H9 (cell line): ENCODE measurements at regions not wholly inside any gene's neighbourhood (a gene's known extent, or its start where the extent isn't known, plus 50 kb on each side); places are given as distances from the start of the nearest gene placed in this dataset.
A peak's percentile ranks its signal among the peaks of the same experiment; 100 is the strongest.

ENCODE experiments used
- DNase-seq: peaks from one replicate; pipeline ENCODE4 v3.0.0-alpha.2; 2017
- H2AFZ ChIP-seq: one replicate; pipeline ENCODE4 v1.6.1; 2013; ENCODE audit warnings: mild to moderate bottlenecking, low read length, control low read depth, moderate library complexity
- H2AK5ac ChIP-seq: 2 replicates; pipeline ENCODE4 v1.6.1; 2013; ENCODE audit warnings: low read length, control low read depth, mixed read lengths; ENCODE audit not compliant: insufficient read length
- H2BK120ac ChIP-seq: one replicate; pipeline ENCODE4 v1.6.1; 2013; ENCODE audit warnings: low read depth, mild to moderate bottlenecking, low read length, control low read depth, inconsistent platforms; ENCODE audit not compliant: poor library complexity, severe bottlenecking
- H2BK12ac ChIP-seq: 2 replicates; pipeline ENCODE4 v1.6.1; 2013; ENCODE audit warnings: low read length, control low read depth, mixed read lengths, low read depth; ENCODE audit not compliant: insufficient read length
- H2BK15ac ChIP-seq: 2 replicates; pipeline ENCODE4 v1.6.1; 2013; ENCODE audit warnings: low read depth, low read length, control low read depth
- H2BK20ac ChIP-seq: one replicate; pipeline ENCODE4 v1.6.1; 2013; ENCODE audit warnings: low read depth, mild to moderate bottlenecking, low read length, control low read depth, inconsistent platforms; ENCODE audit not compliant: poor library complexity, severe bottlenecking
- H2BK5ac ChIP-seq: 2 replicates; pipeline ENCODE4 v1.6.1; 2013; ENCODE audit warnings: low read length, control low read depth, mixed read lengths; ENCODE audit not compliant: insufficient read length
- H3K14ac ChIP-seq: 2 replicates; pipeline ENCODE4 v1.6.1; 2013; ENCODE audit warnings: low read length, control low read depth; ENCODE audit not compliant: insufficient read depth
- H3K18ac ChIP-seq: 2 replicates; pipeline ENCODE4 v1.6.1; 2013; ENCODE audit warnings: low read depth, mild to moderate bottlenecking, mixed read lengths, low read length, control low read depth; ENCODE audit not compliant: insufficient read length
- H3K23ac ChIP-seq: 2 replicates; pipeline ENCODE4 v1.6.1; 2013; ENCODE audit warnings: low read length, control low read depth, mixed read lengths, low read depth; ENCODE audit not compliant: insufficient read length
- H3K23me2 ChIP-seq: 2 replicates; pipeline ENCODE4 v1.6.1; 2013; ENCODE audit warnings: low read depth, mild to moderate bottlenecking, mixed read lengths, low read length, control low read depth; ENCODE audit not compliant: insufficient read length, poor library complexity, severe bottlenecking
- H3K27ac ChIP-seq: 2 replicates; pipeline ENCODE4 v1.5.1; 2013; ENCODE audit warnings: low read length, control low read depth, mixed read lengths, low read depth; ENCODE audit not compliant: insufficient read length
- H3K27me3 ChIP-seq: 2 replicates; pipeline ENCODE4 v1.6.1; 2013; ENCODE audit warnings: low read length, control low read depth, inconsistent platforms; ENCODE audit not compliant: insufficient read depth
- H3K4ac ChIP-seq: 2 replicates; pipeline ENCODE4 v1.6.1; 2013; ENCODE audit warnings: low read depth, mild to moderate bottlenecking, control low read depth, inconsistent platforms, low read length, moderate library complexity
- H3K4me1 ChIP-seq: 2 replicates; pipeline ENCODE4 v1.6.1; 2013; ENCODE audit warnings: low read length, control low read depth, inconsistent platforms; ENCODE audit not compliant: insufficient read depth
- H3K4me2 ChIP-seq: 2 replicates; pipeline ENCODE4 v1.6.1; 2013; ENCODE audit warnings: low read length, control low read depth, mixed read lengths; ENCODE audit not compliant: insufficient read length, insufficient read depth
- H3K56ac ChIP-seq: 2 replicates; pipeline ENCODE4 v1.6.1; 2013; ENCODE audit warnings: low read depth, mild to moderate bottlenecking, mixed read lengths, low read length, control low read depth; ENCODE audit not compliant: insufficient read length
- H3K79me1 ChIP-seq: 2 replicates; pipeline ENCODE4 v1.6.1; 2013; ENCODE audit warnings: low read depth, mild to moderate bottlenecking, moderate library complexity, low read length, control low read depth, inconsistent platforms; ENCODE audit not compliant: insufficient read depth, poor library complexity, severe bottlenecking
- H3K79me2 ChIP-seq: 2 replicates; pipeline ENCODE4 v1.6.1; 2013; ENCODE audit warnings: low read length, control low read depth, inconsistent platforms; ENCODE audit not compliant: insufficient read depth
- H3K9ac ChIP-seq: 2 replicates; pipeline ENCODE4 v1.6.1; 2013; ENCODE audit warnings: low read length, control low read depth, mixed read lengths; ENCODE audit not compliant: insufficient read length; ENCODE audit errors: extremely low read depth
- H3K9me3 ChIP-seq: one replicate; pipeline ENCODE4 v1.6.1; 2013; ENCODE audit warnings: low read depth, low read length, inconsistent platforms; ENCODE audit not compliant: control insufficient read depth
- H3T11ph ChIP-seq: one replicate; pipeline ENCODE4 v1.6.1; 2013; ENCODE audit warnings: mild to moderate bottlenecking, low read length, control low read depth, inconsistent platforms
- H4K20me1 ChIP-seq: one replicate; pipeline ENCODE4 v1.6.1; 2013; ENCODE audit not compliant: control insufficient read depth, insufficient read length, insufficient read depth
- H4K5ac ChIP-seq: 2 replicates; pipeline ENCODE4 v1.6.1; 2013; ENCODE audit warnings: low read depth, mild to moderate bottlenecking, mixed read lengths, low read length, control low read depth; ENCODE audit not compliant: insufficient read length
- H4K8ac ChIP-seq: replicated peaks from 2 replicates; pipeline ENCODE4 v1.6.1; 2013; ENCODE audit warnings: low read length, control low read depth, mixed read lengths, low read depth; ENCODE audit not compliant: insufficient read length
- H4K91ac ChIP-seq: 2 replicates; pipeline ENCODE4 v1.6.1; 2013; ENCODE audit warnings: low read depth, mild to moderate bottlenecking, moderate library complexity, mixed read lengths, low read length, control low read depth; ENCODE audit not compliant: insufficient read length
- H3K27ac Mint-ChIP-seq, 3 experiments: 2 replicates in 2 of 3; 3 replicates in 1 of 3; pipeline ENCODE4 v1.8.0; 2020 to 2021; ENCODE audit warnings: mixed read lengths in 3 of 3, mild to moderate bottlenecking in 1 of 3, moderate library complexity in 1 of 3
- H3K27me3 Mint-ChIP-seq: 2 replicates; pipeline ENCODE4 v1.8.0; 2021; ENCODE audit warnings: low read depth, mild to moderate bottlenecking, moderate library complexity, mixed read lengths
- H3K36me3 Mint-ChIP-seq, 3 experiments: 2 replicates in 2 of 3; 3 replicates in 1 of 3; pipeline ENCODE4 v1.8.0; 2020 to 2021; ENCODE audit warnings: low read depth in 3 of 3, mixed read lengths in 3 of 3; ENCODE audit not compliant: insufficient read depth in 1 of 3
- H3K4me1 Mint-ChIP-seq, 2 experiments: 2 replicates each; pipeline ENCODE4 v1.8.0; 2020; ENCODE audit warnings: mixed read lengths in 2 of 2
- H3K4me3 Mint-ChIP-seq, 2 experiments: 2 replicates in 1 of 2; 3 replicates in 1 of 2; pipeline ENCODE4 v1.8.0; 2020 to 2021; ENCODE audit warnings: mild to moderate bottlenecking in 2 of 2, mixed read lengths in 2 of 2, moderate library complexity in 1 of 2
- H3K9me3 Mint-ChIP-seq, 2 experiments: 2 replicates in 1 of 2; 3 replicates in 1 of 2; pipeline ENCODE4 v1.8.0; 2020; ENCODE audit warnings: mild to moderate bottlenecking in 2 of 2, mixed read lengths in 2 of 2, moderate library complexity in 1 of 2
- WGBS: extraction: QIAGEN DNeasy Blood & Tissue Kit; methylation state at CpG from one replicate; pipeline ENCODE4 v1.1.7; 2013; ENCODE audit warnings: missing lambda C conversion rate, low lambda C conversion rate, mixed read lengths; ENCODE audit not compliant: insufficient read length; ENCODE audit errors: extremely low coverage; 5-methylcytosine and 5-hydroxymethylcytosine counted together
- TF ChIP-seq, protein P1 (sequence below): fragments of 200-600 bp; sonication (generic); conservative IDR thresholded peaks from 3 replicates; pipeline ENCODE4 v1.8.0; 2021; ENCODE audit warnings: antibody characterized with exemption, mild to moderate bottlenecking

DNA sequence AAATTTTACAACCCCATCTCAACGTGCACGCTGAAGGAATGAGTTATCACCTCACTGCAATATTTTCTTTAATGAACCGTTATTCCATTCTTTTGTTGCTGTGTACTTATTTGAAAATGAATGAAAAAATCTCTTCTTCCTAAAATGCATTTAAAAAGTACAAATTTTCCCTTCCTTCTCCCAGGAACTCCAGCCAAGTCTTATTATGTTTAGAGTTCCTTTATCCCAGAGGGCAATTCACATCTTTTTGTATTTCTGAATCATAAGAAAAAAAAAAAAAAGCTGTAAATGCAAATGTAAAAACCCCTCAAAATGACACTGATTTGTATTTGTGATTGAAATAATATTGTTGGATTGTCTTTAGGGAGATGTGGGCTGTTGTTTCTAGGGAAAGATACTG, 2194.3 kb upstream of the CELF4 start:
- H3K18ac ChIP-seq: no peak overlapping the region
- no peak overlapping the region for H4K91ac ChIP-seq
- H3K4me3 Mint-ChIP-seq: no peak overlapping the region

More for the DNA sequence above, 2194.3 kb upstream of the CELF4 start:
- Histone ChIP-seq H4K5ac (no peak overlapping the region), H3K4me1 (0 out of 2 replicates have a peak, but pooled peaks cover 2% of the 10 kb centered on the region), H3K79me2 (no peaks in the 10 kb centered on the region), H3K23me2 (no peaks in the 10 kb centered on the region), H3K4ac (no peak overlapping the region), H2BK15ac (no peak overlapping the region), H4K20me1 (no peaks in the 10 kb centered on the region), H3K27me3 (no peaks in the 10 kb centered on the region), H2AFZ (no peak overlapping the region), H3K4me2 (no peak overlapping the region), H4K8ac (no peak overlapping the region), H3K56ac (no peak overlapping the region), H3K23ac (no peak overlapping the region), H2BK5ac (no peak overlapping the region), H3K9me3 (no peaks in the 10 kb centered on the region), H3T11ph (no peak overlapping the region), H2AK5ac (no peak overlapping the region), H3K14ac (no peak overlapping the region), H3K79me1 (no peaks in the 10 kb centered on the region), H2BK20ac (no peak overlapping the region), H3K9ac (no peak overlapping the region), H2BK12ac (no peak overlapping the region), H3K27ac (no peak overlapping the region), H2BK120ac (no peak overlapping the region)
- Mint-ChIP-seq H3K27me3 (no peaks in the 10 kb centered on the region), H3K4me1 (peaks cover 13 to 18% of the 10 kb centered on the region in 2 experiments), H3K36me3 (peaks cover 6 to 9% (median 7%) of the 10 kb centered on the region in 3 experiments; a peak in 4 of 7 replicates), H3K27ac (peak overlapping the region in 1 of 3 experiments; percentile 72; a peak in 1 of 7 replicates), H3K9me3 (peaks cover 2 to 3% of the 10 kb centered on the region in 2 experiments; a peak in 2 of 5 replicates)
- WGBS: no CpG with 5 or more reads among the region's 3 CpGs
- DNase-seq: no peak
- TF ChIP-seq, protein P1, sequence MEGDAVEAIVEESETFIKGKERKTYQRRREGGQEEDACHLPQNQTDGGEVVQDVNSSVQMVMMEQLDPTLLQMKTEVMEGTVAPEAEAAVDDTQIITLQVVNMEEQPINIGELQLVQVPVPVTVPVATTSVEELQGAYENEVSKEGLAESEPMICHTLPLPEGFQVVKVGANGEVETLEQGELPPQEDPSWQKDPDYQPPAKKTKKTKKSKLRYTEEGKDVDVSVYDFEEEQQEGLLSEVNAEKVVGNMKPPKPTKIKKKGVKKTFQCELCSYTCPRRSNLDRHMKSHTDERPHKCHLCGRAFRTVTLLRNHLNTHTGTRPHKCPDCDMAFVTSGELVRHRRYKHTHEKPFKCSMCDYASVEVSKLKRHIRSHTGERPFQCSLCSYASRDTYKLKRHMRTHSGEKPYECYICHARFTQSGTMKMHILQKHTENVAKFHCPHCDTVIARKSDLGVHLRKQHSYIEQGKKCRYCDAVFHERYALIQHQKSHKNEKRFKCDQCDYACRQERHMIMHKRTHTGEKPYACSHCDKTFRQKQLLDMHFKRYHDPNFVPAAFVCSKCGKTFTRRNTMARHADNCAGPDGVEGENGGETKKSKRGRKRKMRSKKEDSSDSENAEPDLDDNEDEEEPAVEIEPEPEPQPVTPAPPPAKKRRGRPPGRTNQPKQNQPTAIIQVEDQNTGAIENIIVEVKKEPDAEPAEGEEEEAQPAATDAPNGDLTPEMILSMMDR: no peak
